MV-4-11 (cell line): ENCODE measurements at regions not wholly inside any gene's neighbourhood (a gene's known extent, or its start where the extent isn't known, plus 50 kb on each side); places are given as distances from the start of the nearest gene placed in this dataset.

ENCODE experiments used
- DNase-seq: peaks from one replicate; lab custom pipeline; 2025; lab: John Stamatoyannopoulos, UW

DNA sequence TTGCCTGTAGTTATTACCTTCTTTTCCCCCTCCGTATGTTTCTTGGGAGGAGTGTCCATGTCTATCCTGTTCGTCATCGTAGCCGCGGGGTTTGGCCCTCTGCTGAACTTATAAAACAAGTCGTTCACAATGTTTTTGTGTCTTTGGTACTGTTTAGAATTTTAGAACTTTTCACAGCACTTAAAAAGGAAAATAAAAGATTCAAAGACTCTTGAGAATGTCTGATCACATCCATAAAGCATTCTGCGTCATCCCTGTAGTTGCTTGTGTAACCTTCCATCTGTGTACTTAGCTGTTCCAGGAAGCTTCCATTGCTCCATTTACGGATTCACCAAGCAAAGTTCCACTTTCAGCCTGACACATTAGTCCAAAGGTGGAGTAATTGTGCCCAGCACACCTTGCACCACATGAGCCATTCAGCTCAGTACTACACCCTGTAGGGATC lies 677.1 kb upstream of the NR2F2 start:
- no peak for DNase-seq

DNA sequence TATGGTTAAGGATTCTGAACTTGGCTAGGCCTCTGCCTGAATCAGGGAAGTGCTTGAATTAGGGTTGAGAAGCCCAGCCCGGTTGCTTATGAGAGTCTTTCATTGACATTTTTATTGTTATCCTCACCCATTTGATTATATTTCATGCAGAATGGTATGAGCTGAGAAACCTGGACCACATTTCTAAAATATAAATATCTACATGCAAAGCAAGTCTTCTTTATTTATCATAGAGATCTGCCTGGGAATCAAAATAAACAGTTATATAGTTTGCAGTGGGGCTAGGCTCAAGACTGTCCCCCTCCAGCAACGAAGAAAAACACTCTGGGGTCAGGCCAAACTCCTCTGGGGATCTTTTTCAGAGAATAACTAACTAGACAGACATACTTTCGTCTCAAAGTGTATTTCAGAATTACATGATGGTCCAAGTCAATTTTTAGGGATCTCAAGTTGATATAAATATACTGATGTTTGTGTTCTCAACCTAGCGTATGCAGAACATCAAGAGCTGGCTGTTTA lies 675.4 kb upstream of the NR2F2 start:
- DNase-seq: no peak

DNA sequence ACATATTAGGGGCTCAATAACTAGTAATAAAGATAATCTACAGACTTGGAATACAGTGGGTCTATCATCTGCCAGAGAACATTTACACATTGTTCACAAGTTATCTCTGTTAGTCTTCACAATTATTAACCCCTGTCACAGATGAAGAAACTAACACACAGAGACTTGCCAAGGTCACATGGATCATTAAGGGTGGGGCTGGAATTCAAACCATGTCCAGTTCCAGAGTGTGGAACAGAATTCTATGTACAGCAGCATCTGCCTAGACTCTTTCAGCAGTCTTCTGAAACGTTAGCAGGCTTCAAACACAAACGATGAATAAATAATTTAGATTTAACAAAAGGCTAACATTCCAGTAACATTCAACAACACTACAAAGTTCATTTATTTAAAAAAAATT lies 673.9 kb upstream of the NR2F2 start:
- DNase-seq: no peak

DNA sequence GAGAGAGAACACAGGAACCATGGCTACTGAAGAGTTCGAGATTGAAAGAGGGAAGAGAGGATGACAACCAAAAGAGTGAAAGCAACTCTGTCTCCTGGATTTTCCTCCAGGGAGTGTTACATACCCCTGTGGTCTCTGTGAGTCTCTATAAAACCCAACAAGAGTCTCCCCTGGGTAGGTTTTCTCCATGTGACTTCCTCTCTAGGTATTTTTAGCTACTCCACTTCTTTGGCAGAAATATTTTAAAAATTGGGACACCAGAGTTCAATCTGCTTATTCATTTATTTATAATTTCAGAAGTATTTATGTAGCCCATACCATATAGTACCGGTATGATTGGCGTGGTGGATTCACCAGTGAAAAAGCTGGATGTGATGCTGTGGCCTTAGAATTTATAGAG lies 671.7 kb upstream of the NR2F2 start:
- no peak for DNase-seq

DNA sequence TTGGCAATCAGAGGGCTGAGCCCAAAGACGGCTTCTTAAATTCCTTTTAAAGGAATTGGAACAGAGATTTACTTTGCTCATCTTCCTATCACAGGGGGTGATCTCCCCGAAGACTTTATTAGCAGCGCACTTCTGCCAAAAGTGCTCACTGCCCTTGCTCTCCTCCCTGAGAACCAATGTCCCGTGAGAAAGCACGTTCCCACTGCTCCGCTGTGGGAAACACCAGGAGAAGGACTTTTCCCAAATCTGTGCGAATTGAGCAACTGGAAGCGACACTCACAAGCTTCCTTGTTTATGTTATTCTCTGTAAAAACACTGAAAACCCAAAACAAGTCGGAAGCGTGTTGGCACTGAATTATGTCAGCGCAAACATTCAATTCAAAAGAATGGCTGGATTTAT lies 670.8 kb upstream of the NR2F2 start:
- no peak for DNase-seq

DNA sequence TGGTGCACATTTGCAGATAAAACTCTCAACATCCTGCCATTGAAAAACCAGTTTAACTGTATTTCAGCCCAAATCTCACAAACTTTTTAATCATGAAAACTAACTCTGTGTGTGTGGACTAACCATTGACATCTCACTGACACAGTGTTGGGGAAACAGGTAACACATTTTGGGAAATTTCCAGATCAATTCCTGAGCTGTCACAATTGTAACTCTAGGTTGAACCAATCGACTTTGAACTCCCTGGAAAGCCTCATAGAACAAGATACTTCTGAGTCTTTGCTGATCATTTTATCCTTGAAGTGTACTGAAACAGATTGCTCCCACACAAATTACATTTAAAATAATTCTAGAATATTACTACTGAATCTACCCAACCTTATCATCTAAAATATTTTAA lies 667.9 kb upstream of the NR2F2 start:
- DNase-seq: no peak

DNA sequence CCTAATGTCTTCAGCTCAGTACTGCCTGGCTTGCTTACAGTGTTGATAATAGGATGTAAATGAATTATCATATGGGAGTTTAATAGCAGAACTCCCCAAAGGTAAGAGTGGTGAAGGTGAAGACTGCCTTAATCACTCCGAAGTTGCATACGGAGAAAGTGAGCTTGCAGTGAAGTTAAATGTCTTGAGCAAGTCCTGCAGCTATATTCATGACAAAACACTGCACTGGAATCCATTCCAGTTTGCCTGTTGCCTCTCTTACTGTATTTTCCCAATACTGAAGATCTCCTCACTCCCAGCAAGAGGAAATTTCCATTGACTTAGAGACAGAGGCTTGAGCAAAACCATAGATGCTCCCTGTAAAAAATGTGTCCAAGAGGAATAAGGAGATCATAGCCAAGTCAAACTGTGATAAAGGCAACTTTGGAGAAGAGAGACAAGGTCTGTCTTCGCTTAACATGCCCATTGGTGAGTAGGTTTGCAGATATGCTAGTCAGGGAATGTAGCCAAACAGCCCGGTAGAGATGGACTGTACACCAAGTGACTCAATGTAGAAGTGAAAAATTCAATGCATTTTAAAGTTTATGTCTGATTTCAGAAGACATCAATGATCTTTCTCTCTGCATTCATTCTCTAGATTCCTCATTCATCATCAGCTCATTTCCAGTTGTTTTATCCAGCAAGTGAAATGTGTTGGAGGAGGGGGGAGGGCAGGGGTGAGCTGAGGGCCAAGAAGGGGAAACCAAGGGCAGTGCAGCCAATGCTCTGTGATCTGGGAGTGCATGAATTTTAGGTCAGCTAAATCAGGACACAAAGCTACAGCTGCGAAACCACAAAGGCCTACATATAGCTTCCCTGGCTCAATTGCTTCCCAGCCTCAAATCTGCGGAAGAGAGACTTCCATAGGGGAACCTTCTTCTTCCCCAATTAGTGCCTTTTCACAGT lies 667.1 kb upstream of the NR2F2 start:
- DNase-seq: no peak

DNA sequence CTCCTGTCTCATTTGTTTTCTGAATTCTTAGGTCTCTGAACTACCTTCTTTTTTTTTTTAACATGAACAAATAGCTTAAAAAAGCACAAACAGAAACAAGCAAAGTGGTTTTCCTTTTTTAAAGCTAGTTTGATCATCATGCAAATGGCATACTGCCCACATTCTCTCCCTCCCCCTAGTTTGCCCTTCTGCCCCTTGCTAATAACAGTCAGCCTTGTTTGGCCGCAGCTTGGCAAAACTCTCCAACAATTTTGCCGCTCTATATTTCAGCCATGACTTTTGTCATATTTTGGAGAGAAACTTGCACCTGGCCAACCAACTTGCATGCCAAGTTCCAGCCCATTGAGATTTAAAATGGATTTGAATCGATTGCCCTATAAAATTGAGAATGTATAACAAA lies 666.0 kb upstream of the NR2F2 start:
- DNase-seq: no peak

DNA sequence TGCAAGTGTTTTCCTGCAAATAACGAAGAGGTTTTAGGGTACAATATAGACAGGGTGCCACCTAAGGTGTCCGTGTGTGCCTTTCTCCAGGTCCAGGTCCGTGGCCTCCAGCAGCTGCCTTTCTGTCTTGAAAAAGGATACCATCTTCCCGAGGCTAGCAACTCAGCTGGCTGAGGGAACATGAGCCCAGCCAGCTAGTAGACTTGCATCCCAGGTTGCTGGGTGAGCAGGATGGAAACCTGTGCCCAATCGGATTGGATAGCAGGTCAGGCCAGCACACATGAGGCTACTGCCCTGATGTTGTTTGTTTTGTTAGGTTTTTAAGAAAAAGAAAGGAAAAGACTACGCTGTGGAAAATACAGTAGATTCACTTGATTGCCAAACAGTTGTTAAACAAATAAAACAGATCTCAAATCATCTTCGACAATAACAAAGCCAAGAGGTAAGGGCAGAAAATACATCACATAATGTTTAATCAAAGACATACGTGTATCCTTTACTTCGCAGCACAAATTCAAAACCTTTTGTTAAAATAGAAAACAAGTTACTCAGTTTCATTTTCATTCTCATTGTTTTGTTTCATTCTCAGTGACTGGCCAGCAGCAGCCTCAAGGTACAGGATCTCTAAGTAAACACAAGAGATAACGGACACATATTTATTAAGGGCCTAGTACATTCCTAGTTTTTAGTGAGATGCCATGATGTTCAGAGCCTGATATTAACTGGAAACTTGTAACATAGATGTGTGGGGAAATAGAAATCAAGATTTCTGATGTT lies 661.2 kb upstream of the NR2F2 start:
- DNase-seq: no peak

DNA sequence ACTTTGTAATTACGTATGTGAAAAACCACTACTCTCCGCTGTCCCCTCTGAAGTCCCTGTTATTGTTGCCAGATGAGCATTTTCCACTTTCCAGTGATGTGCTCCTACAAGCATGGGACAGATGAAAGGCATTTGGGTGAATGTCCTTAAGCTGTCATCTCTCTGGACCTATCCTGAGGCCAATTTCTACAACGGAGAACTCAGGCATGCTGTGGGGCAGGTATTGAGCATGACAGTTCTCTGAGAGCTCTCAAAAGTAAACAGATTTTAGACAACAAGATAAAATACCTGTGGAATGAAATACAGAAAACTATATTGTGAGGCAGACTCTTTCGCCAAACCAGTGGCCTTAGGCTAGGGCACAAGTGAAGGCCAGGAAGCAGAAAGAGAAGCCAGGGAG lies 656.5 kb upstream of the NR2F2 start:
- DNase-seq: no peak

DNA sequence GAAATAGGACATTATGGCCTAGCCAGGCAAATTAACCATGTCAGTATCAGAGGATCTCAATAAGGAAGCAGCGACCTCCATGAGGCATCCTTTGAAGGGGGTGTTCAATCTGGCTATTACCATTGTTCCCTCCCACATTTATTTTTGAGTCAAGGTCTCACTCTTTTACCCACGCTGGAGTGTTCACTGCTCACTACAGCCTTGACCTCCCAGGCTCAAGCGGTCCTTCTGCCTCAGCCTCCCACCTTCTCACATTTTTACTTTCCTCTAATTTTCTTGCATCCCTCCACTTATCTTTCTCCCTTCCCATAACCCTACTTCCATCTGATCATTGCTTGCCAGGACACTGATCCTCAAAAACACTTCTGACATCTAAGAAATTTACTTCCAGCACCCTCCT lies 654.0 kb upstream of the NR2F2 start:
- no peak for DNase-seq

DNA sequence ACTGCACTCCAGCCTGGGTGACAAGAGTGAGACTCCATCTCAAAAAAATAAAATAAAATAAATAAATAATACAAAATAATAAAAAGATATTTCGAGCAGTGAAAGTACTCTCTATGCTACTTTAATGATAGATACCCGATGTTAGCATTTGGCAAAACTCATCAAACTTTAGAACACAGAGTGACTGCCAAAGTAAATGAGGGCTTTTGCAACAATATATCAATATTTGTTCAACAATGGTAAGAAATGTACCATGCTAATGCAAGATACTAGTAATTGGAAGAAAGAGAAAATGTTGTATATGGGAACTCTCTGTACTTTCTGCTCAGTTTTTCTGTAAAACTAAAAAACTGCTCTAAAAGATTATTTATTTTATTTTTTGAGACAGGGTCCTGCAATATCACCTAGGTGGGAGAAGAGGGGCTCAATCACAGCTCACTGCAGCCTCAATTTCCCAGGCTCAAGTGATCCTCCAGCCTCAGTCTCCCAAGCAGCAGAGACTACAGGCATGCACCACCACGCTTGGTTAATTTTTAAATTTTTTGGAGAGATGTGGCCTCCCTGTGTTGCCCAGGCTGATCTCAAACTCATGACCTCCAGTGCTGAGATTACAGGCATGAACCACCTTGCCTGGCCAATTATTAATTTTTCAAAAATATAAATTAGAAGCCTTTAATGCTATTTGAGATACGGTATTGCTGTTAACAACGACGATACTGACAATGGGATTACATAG lies 650.5 kb upstream of the NR2F2 start:
- DNase-seq: no peak

DNA sequence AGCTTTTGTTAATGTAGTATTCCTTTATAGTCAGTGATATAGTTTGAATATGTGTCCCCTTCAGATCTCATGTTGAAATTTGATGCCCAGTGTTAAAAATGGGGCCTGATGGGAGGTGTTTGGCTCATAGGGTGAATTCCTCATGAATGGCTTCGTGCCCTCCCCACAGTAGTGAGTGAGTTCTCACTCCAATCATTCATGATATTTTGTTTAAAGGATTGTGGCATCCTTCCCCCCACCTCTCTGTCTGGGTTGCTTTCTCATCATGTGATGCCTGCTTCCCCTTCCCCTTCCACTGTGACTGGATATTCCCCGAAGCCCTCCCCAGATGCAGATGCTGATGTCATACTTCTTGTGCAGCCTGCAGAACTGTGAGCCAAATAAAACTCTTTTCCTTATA lies 649.8 kb upstream of the NR2F2 start:
- no peak for DNase-seq

DNA sequence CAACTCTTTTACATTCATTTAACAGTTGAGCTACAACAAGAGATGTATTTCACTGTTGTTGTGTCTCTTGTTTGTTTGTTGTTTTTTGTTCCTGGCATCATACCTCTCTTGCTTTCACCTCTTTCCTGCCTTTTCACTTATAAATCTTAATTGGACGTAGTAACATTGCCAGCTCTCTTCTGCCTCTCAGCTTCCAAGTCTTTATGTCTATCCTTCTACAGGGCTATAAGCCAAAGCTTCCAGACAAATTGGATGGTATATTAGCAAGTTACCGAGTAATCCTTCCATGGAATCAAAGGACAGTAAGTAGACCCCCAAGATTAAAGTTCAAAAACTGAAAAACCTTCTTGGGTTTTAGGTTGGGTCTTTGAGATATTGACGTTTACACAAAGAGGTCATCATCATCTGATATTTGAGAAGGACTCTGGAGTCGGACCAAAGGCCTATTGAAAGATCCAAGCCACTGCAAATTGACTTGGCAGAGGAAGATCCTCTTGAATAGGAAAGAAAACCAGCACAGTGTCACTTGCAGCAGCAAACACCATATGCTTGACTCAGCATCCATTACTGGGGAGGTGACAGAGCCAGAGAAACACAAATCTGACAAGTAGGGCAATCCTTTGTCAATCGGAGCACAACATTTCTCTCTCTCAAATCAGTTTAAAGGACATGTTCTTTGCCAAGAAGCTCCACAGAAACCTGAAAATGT lies 648.5 kb upstream of the NR2F2 start:
- DNase-seq: no peak

DNA sequence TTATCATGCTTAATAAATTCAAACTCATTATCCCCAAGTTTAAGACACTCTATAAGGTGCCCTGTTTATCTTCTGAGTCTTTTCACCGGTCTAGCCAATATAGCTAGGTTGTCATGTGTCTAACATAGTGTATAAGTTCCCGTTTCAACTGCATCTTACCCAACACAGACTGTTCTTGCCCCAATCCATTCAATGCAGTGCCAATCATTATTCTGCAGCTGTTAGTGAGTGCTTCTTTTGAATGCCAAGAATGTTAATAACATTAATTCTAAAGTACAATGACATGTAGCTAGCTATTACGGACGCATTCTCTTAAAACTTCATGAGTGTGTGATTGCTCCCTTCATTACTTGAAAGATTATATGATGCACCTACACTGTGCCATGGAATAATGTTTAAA lies 646.4 kb upstream of the NR2F2 start:
- DNase-seq: no peak

DNA sequence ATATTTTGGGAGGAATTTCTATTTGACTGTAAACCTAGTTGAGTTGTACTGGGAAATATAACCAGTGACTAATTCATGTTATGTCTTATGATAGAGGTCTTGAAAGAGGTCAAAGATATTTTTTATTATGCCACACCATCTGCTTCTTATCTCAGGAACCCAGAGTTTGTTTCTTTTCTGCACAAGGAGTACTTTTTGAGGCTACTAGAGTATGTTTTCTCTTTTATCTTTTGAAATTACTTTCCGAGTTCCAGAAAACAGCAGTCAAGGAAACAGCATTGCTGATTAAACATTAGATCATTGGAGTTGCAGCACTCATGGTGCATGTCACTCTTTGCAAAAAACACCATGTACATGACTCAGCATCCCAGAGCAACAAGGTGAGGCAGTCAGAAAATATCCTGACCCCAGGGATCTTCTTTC lies 645.8 kb upstream of the NR2F2 start:
- DNase-seq: no peak

DNA sequence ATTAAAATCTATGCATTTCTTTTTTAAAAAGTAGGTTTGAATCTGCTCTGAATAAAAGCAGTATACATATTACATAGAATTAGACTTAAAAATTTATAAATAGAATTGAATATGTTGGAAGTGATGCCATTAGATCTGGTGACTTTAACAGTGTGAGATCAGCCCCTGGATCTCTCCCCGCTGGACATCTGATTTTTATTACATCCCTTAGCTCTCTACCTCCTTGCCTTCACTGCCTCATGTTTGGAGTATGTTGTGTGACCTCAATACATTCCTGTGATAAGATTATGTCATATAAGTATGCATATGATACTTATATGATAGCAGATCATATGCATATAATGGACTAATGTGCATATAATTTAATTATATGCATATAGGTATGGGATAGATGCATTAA lies 643.4 kb upstream of the NR2F2 start:
- DNase-seq: no peak

DNA sequence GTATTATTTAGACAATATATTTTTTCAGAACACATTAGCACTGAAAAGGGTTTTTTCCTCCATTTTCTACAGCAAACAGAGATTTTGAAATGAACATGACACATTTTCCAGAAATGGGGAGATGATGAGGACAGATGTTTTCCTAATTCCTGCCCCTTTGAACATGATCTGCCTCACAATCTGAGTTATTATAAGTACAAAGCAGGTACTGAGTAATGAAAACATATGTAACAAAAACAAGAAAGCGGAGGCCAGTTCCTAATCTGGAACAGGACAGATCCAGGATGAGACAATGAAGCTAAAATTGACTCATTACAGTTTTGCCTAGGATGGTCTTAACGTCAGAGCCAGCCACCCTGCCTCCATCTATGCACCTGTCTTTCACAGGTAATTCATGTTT lies 642.8 kb upstream of the NR2F2 start:
- DNase-seq: no peak

DNA sequence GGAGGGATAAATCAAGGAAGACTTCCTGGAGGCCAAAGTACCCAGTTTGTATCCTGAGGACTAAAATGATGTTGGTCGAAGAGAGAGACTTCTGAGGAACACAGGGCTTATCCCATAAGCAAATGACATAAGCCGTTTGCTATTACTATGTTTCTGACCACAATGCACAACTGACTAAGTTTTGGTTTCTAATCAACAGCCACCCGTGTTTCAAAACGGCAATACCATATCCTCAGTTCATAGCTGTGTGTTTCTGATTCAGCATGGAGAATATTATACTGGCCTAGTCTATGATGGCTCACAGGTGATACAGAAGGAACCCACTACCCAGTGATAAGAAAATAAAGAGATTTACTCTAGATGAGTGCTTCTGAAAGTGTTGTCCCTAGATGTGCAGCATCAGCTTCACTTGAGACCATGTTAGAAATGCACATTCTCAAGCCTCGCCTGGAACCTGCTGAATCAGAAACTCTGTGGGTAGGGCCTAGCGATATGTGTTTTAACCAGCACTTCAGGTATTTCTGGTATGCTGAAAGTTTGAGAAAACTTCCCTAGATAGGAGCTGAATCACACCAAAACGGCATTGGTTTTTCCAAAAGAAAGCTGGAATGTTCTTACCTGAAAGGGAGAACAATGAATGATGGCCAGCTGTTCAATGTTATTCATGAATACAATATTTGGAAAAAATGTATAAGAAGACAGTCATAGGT lies 639.7 kb upstream of the NR2F2 start:
- no peak for DNase-seq

DNA sequence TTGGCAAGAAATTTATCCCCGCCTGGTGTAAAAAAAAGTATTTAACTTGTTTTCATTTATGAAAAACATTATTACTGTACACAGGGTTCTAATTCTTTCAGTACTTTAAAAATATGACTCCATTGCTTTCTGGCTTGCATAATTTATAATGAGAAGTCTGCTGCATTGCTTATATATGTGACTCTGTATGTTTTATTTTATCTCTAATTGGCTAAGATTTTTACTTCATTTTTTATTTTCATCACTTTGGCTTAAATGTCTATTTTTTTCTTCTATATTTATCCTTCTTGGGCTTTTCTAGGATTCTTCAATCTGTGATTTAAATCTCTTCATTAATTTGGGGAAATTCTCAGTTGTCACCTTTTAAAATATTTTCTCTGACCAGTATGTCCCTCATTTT lies 636.6 kb upstream of the NR2F2 start:
- DNase-seq: no peak

DNA sequence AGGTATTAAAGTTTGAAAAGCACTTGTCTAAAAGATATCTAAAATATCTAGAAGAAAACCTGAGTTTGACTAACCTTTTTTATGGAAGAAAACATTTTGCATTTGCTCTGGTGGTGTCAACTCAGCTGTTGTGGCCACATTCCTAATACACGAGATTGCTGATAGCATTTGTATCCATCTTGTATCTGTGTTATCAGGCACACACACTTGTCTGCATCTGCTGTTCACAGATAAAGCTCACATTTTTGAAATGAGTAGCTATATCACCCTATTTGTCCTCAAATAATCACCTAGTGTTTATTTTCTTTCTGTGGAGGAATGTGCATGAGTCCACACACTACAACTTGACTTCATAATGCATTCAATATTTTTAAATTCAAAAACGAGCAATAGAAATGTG lies 632.3 kb upstream of the NR2F2 start:
- no peak for DNase-seq
